ENCODE measurements at regions not wholly inside any gene's neighbourhood (a gene's known extent, or its start where the extent isn't known, plus 50 kb on each side); places are given as distances from the start of the nearest gene placed in this dataset.

DNA sequence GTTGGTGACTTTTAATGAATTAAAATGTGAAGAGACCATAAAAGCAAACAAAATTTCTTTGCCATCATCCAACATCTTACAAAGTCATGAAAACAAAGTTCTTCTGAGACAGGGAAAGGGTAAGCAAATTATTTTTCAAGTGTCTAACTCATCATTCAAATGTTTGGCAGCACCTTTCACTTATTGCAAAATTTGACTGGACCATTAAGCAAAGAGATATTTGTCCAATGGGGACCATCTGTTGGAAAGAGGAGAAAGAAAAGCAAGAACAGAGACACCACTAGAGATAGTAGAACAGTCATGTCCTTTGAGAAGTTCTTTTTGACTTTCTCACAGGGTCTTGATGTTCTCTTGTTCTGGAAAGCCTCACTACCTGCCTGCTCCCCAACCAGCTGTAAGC, 330.1 kb downstream of the PAPSS1 start:
- TF ChIP-seq, protein P1, sequence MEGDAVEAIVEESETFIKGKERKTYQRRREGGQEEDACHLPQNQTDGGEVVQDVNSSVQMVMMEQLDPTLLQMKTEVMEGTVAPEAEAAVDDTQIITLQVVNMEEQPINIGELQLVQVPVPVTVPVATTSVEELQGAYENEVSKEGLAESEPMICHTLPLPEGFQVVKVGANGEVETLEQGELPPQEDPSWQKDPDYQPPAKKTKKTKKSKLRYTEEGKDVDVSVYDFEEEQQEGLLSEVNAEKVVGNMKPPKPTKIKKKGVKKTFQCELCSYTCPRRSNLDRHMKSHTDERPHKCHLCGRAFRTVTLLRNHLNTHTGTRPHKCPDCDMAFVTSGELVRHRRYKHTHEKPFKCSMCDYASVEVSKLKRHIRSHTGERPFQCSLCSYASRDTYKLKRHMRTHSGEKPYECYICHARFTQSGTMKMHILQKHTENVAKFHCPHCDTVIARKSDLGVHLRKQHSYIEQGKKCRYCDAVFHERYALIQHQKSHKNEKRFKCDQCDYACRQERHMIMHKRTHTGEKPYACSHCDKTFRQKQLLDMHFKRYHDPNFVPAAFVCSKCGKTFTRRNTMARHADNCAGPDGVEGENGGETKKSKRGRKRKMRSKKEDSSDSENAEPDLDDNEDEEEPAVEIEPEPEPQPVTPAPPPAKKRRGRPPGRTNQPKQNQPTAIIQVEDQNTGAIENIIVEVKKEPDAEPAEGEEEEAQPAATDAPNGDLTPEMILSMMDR (IDR thresholded peaks at IDR 0.05; ENCODE audit: insufficient read depth, low read length, poor library complexity, severe bottlenecking) = no peak
- no peak for TF ChIP-seq EZH2phosphoT487 (conservative IDR thresholded peaks at IDR 0.05; ENCODE audit: low read length)

All from SU-DHL-6 (cell line).